ENCODE measurements at regions not wholly inside any gene's neighbourhood (a gene's known extent, or its start where the extent isn't known, plus 50 kb on each side); places are given as distances from the start of the nearest gene placed in this dataset.

- TF ChIP-seq CTCF (IDR thresholded peaks at IDR 0.05): no peak
- TF ChIP-seq POLR2A (IDR thresholded peaks at IDR 0.05): no peak
Measured at GRCh38 chr4:155603360-155603891, 63.2 kb upstream of the GUCY1A1 start.

Data from uterus (tissue), 2 donors.